K562 (cell line): ENCODE measurements at regions not wholly inside any gene's neighbourhood (a gene's known extent, or its start where the extent isn't known, plus 50 kb on each side); places are given as distances from the start of the nearest gene placed in this dataset.

Source experiments
- MIER1 ChIP-seq: fragments of 450-650 bp; IDR thresholded peaks from 2 replicates; pipeline ENCODE4 v1.6.1; 2016; ENCODE audit warnings: antibody characterized with exemption, mild to moderate bottlenecking, low read depth
- POLR2A ChIP-seq: fragments of 450-650 bp; conservative IDR thresholded peaks from 2 replicates; pipeline ENCODE4 v1.6.1; 2016
- RBFOX2 ChIP-seq: fragments of 200-400 bp; formaldehyde crosslinking; IDR thresholded peaks from 2 replicates; pipeline ENCODE4 v1.6.1; 2017; ENCODE audit warnings: low read depth, mild to moderate bottlenecking, low read length, moderate library complexity
- SIRT6 ChIP-seq: IDR thresholded peaks from one replicate; pipeline ENCODE4 v1.6.1; 2012; ENCODE audit warnings: low read depth, mild to moderate bottlenecking, control low read depth, inconsistent platforms, low read length, moderate library complexity
- SNRNP70 ChIP-seq: fragments of 200-400 bp; formaldehyde crosslinking; optimal IDR thresholded peaks from 2 replicates; pipeline ENCODE3; 2017; ENCODE audit warnings: low read depth, low read length
- ZBED1 ChIP-seq: IDR thresholded peaks from 2 replicates; pipeline ENCODE4 v1.6.1; 2014
- ZBTB2 ChIP-seq: fragments of 450-650 bp; IDR thresholded peaks from 2 replicates; pipeline ENCODE4 v1.6.1; 2016; ENCODE audit warnings: antibody characterized with exemption
- TF ChIP-seq, protein P1 (sequence below): sonication (generic); formaldehyde crosslinking; IDR thresholded peaks from 2 replicates; pipeline ENCODE4 v1.8.1; 2022; ENCODE audit warnings: missing genetic modification reagents
- TF ChIP-seq, protein P2 (sequence below), 3 experiments: IDR thresholded peaks in 2 of 3; conservative IDR thresholded peaks in 1 of 3; 2 replicates each; pipeline ENCODE4 v1.5.1; 2011 to 2012; ENCODE audit warnings: low read length in 3 of 3, mild to moderate bottlenecking in 3 of 3, control low read depth in 2 of 3, improper control_type of control experiment in 1 of 3, inconsistent platforms in 1 of 3, low read depth in 1 of 3, mixed read lengths in 1 of 3, moderate library complexity in 1 of 3; ENCODE audit not compliant: insufficient read depth in 2 of 3
- TF ChIP-seq, protein P3 (sequence below): sonication (generic); formaldehyde crosslinking; IDR thresholded peaks from 2 replicates; pipeline ENCODE4 v1.9.0; 2022; ENCODE audit warnings: mild to moderate bottlenecking, missing genetic modification reagents

- TF ChIP-seq ZBED1 (no peak), SIRT6 (no peak), MIER1 (no peak), POLR2A (no peak), SNRNP70 (no peak), RBFOX2 (no peak), ZBTB2 (no peak)
- TF ChIP-seq, protein P1, sequence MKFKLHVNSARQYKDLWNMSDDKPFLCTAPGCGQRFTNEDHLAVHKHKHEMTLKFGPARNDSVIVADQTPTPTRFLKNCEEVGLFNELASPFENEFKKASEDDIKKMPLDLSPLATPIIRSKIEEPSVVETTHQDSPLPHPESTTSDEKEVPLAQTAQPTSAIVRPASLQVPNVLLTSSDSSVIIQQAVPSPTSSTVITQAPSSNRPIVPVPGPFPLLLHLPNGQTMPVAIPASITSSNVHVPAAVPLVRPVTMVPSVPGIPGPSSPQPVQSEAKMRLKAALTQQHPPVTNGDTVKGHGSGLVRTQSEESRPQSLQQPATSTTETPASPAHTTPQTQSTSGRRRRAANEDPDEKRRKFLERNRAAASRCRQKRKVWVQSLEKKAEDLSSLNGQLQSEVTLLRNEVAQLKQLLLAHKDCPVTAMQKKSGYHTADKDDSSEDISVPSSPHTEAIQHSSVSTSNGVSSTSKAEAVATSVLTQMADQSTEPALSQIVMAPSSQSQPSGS (CRISPR knock-in tag) = no peak
- TF ChIP-seq, protein P2, sequence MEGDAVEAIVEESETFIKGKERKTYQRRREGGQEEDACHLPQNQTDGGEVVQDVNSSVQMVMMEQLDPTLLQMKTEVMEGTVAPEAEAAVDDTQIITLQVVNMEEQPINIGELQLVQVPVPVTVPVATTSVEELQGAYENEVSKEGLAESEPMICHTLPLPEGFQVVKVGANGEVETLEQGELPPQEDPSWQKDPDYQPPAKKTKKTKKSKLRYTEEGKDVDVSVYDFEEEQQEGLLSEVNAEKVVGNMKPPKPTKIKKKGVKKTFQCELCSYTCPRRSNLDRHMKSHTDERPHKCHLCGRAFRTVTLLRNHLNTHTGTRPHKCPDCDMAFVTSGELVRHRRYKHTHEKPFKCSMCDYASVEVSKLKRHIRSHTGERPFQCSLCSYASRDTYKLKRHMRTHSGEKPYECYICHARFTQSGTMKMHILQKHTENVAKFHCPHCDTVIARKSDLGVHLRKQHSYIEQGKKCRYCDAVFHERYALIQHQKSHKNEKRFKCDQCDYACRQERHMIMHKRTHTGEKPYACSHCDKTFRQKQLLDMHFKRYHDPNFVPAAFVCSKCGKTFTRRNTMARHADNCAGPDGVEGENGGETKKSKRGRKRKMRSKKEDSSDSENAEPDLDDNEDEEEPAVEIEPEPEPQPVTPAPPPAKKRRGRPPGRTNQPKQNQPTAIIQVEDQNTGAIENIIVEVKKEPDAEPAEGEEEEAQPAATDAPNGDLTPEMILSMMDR (IDR thresholded peaks at IDR 0.05 in 2 of 3, conservative IDR thresholded peaks at IDR 0.05 in 1 of 3; ENCODE audit: insufficient read depth in 2 of 3, low read depth in 1 of 3, low read length in 3 of 3) = no peak
- TF ChIP-seq, protein P3, sequence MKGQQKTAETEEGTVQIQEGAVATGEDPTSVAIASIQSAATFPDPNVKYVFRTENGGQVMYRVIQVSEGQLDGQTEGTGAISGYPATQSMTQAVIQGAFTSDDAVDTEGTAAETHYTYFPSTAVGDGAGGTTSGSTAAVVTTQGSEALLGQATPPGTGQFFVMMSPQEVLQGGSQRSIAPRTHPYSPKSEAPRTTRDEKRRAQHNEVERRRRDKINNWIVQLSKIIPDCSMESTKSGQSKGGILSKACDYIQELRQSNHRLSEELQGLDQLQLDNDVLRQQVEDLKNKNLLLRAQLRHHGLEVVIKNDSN (CRISPR knock-in tag) = no peak
Measured at GRCh38 chr10:43863270-43863669, 214.6 kb upstream of the ZNF32 start.
